ENCODE measurements at regions not wholly inside any gene's neighbourhood (a gene's known extent, or its start where the extent isn't known, plus 50 kb on each side); places are given as distances from the start of the nearest gene placed in this dataset.

DNA sequence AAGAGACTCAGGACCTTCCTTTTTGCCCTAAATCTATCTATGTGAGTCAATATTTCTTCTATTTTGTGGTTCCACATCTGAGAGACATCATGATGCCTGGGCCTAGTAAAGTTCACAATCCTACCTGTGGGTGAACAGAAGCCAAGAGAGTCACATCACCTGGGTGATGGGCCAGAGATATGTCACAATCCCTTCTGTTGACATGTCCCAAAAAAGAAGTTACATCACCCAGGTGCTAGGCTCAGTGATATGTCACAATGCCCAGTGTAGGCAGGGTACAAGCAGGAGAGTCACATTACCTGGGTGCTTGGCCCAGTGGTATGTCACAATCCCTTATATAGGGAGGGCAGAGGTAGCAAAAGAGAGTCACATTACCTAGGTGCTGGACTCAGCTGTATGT lies 2101.9 kb downstream of the TP53TG3F start:
- TF ChIP-seq, protein P1, sequence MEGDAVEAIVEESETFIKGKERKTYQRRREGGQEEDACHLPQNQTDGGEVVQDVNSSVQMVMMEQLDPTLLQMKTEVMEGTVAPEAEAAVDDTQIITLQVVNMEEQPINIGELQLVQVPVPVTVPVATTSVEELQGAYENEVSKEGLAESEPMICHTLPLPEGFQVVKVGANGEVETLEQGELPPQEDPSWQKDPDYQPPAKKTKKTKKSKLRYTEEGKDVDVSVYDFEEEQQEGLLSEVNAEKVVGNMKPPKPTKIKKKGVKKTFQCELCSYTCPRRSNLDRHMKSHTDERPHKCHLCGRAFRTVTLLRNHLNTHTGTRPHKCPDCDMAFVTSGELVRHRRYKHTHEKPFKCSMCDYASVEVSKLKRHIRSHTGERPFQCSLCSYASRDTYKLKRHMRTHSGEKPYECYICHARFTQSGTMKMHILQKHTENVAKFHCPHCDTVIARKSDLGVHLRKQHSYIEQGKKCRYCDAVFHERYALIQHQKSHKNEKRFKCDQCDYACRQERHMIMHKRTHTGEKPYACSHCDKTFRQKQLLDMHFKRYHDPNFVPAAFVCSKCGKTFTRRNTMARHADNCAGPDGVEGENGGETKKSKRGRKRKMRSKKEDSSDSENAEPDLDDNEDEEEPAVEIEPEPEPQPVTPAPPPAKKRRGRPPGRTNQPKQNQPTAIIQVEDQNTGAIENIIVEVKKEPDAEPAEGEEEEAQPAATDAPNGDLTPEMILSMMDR (optimal IDR thresholded peaks at IDR 0.05 in 1 of 3, IDR thresholded peaks at IDR 0.05 in 1 of 3, conservative IDR thresholded peaks at IDR 0.05 in 1 of 3; ENCODE audit: extremely low read depth in 1 of 3, insufficient read depth in 2 of 3, low read length in 3 of 3), result no peak
- no peak for TF ChIP-seq EZH2 (IDR thresholded peaks at IDR 0.05; ENCODE audit: low read length)

Measured in keratinocyte (primary cell).